ENCODE measurements at regions not wholly inside any gene's neighbourhood (a gene's known extent, or its start where the extent isn't known, plus 50 kb on each side); places are given as distances from the start of the nearest gene placed in this dataset.

GRCh38 chr18:47490882-47491281 is 239.4 kb upstream of the SKOR2 start:
- CTCF ChIA-PET: no interaction called here
- POLR2A ChIA-PET: no interaction called here
- TF ChIP-seq CTCF (IDR thresholded peaks at IDR 0.05; ENCODE audit: control extremely low read depth, extremely low read depth, low read depth, missing control alignments): no peak
- no peak for DNase-seq (ENCODE audit: extremely low spot score)

DNA sequence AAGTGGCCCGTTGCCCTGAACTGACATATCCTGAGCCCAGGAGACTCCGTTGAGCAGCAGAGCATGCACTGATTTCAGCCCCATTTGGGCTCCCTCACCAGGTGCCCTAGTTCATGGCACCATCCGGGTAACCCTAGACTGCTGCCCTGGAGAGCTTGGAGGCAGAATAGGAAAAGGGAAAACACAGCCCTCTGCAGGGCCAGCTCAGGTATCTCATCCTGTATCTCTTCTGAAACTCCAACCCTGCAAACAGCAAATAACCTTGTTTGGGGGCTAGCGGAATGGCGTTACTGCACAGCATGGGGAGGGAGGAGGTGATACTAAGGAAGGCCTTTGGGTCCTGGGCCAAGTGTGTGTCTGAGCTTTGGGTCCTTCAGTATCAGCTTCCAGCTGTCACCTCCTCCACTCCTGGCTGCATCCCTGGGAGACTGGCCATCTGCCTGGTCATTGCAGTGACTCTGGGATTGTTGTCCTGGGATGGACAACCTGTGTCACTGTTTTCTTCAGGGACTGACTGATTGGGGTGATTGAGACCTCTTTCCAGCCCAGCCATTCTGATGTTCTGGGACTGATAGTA is 233.8 kb upstream of the SKOR2 start:
- TF ChIP-seq CTCF (IDR thresholded peaks at IDR 0.05; ENCODE audit: control extremely low read depth, extremely low read depth, low read depth, missing control alignments): no peak
- no peak for DNase-seq (ENCODE audit: extremely low spot score)
- ChIA-PET POLR2A (no interaction called here), CTCF (interaction anchor here (0.9 kb wide), 1 partner anchor 10 kb away, joined by 3 read pairs; no protein-coding TSS in a partner anchor)

DNA sequence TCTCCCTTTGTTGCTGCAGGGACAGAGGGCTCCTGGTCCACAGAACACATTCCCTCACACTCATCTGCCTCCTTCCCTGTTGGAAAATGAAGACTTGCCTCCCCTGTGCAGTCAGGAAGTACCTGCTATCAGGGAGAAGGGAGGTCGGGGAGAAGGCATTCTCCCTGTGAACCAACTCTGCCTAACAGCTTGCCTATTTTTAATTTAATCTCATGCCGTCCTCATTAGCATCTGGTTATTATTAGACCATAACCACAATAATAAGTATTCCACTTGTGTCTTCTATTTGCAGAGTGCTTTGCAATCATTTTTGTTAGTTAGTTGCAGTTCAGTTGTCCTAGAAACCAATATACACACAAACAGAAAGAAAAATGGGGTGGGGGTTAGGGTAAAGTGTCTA is 232.6 kb upstream of the SKOR2 start:
- ChIA-PET CTCF (no interaction called here), POLR2A (no interaction called here)
- TF ChIP-seq CTCF (IDR thresholded peaks at IDR 0.05; ENCODE audit: control extremely low read depth, extremely low read depth, low read depth, missing control alignments): no peak
- no peak for DNase-seq (ENCODE audit: extremely low spot score)

- no peak for TF ChIP-seq CTCF (IDR thresholded peaks at IDR 0.05; ENCODE audit: control extremely low read depth, extremely low read depth, low read depth, missing control alignments)
- DNase-seq (ENCODE audit: extremely low spot score): no peak
- POLR2A ChIA-PET: no interaction called here
- CTCF ChIA-PET: no interaction called here
Measured at GRCh38 chr18:47480166-47480565, 228.7 kb upstream of the SKOR2 start.

GRCh38 chr18:47471784-47472183 is 220.3 kb upstream of the SKOR2 start:
- no peak for TF ChIP-seq CTCF (IDR thresholded peaks at IDR 0.05; ENCODE audit: control extremely low read depth, extremely low read depth, low read depth, missing control alignments)
- ChIA-PET POLR2A (no interaction called here), CTCF (no interaction called here)
- DNase-seq (ENCODE audit: extremely low spot score): no peak

- TF ChIP-seq CTCF (IDR thresholded peaks at IDR 0.05; ENCODE audit: control extremely low read depth, extremely low read depth, low read depth, missing control alignments): no peak
- CTCF ChIA-PET: no interaction called here
- DNase-seq (ENCODE audit: extremely low spot score): no peak
- POLR2A ChIA-PET: no interaction called here
Measured at GRCh38 chr18:47470941-47471340, 219.5 kb upstream of the SKOR2 start.

DNA sequence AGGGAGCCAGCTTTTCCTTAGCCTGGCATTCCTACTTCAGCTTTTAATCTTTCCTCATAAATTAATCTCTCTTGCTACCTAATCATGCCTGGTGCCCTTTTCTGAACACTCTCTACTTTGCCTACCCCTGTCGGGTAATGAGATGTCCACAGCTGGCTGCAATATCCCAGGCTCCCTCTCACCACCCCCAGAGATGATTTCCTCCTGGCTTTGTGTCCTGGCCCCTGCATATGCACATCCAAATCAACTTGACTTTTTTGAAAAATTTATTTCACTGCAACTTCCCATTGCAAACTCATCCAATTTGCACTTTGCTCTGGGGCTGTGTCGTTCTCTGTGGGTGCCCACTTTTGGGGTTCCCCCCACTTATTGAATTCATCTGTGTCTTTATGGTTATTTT is 218.1 kb upstream of the SKOR2 start:
- ChIA-PET CTCF (interaction anchor here (1.1 kb wide), 1 partner anchor 10 kb away, joined by 4 read pairs; no protein-coding TSS in a partner anchor), POLR2A (no interaction called here)
- DNase-seq (ENCODE audit: extremely low spot score): no peak
- no peak for TF ChIP-seq CTCF (IDR thresholded peaks at IDR 0.05; ENCODE audit: control extremely low read depth, extremely low read depth, low read depth, missing control alignments)
